ENCODE measurements at regions not wholly inside any gene's neighbourhood (a gene's known extent, or its start where the extent isn't known, plus 50 kb on each side); places are given as distances from the start of the nearest gene placed in this dataset.

DNA sequence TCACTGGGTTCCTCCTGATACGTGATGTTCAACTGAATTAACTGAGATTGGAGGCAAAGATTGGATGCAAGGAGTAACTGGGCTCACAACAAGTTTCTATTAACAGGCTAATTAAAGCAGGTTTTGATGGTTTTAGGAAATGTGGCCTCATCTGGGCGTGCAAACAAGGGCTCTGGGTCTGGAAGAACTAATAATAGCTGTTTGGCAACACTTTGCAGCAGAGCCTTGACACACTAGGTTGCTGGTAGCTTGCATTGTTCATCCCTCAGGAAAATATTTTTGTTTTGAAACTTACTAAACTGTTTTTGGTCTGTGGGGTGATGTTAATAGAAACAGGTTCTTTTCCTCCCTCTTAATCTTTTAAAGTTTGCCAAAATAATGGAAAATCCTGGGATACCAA, 117.2 kb upstream of the CD93 start:
- no peak for DNase-seq

DNA sequence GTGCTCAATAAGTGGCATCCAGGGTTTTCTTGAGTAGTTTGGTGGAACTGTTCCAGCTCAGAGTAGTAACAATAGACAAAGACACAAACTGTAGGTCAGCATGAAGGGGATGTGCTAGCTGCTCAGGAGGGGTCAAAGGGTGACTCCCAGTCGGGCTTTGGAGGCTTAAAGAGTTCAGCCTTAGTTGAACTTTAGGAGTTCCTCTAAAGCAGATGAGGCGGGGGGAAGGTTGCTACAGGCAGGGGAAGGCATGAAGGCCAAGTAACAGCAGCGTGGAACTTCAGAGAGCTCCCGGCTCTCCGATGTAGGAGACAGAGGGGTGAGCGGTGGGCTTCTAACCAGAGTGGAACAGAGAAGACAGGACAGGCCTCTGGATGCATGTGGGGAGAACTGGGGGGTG, 115.5 kb upstream of the CD93 start:
- DNase-seq: no peak

DNA sequence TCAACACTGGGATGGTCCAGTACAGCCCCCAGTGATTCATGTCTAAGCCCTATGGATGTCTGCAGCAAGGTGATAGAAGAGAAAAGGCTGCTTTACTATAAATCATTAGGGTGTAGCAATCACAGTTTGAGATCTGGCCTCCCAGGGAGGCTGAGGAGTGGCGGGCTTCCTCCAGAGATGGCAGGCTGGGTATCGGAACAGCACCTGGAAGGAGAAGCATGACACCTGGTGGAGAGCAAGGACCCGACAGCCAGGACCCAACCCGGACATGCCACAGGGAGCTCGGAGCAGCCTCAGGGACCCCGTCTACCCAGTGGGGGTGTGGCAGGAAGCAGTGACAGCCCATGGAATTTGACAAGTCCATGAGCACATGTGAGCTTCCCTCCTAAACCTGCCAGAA, 114.8 kb upstream of the CD93 start:
- no peak for DNase-seq

DNA sequence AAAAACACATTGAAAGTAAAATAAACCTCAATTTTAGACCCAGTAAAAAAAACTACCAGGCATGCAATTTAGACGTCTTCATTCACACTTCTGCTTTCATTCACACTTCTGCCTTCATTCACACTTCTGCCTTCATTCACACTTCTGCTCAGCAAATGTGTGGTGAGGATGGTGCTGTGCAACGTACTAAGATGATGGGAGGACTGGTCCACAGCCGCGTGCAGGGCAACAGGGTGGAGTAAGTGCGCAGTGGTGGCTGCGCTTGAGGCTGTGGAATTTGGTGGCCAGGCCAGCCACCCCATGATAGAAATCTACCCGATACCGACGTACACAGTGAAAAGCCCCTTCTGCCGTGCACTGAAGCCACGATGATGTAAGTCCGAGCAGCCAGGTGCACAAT, 114.3 kb upstream of the CD93 start:
- no peak for DNase-seq

DNA sequence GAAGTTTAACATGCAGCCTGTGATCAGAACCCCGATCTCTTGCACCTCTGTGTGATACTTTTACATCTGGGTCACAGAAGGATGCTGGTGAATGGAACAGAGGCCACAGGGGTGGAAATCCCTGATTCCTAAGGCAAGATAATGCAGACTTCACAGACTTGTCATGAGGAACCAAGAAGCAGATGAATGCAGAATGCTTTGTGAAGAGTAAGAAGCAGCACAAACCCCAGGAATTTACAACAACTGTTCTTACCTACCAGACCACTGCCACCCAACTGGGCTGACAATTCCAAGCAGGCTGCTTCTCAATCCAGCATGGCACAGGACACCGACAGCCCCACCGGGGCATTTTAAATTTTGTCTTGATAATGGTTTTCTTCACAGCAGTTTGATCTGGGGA, 113.2 kb upstream of the CD93 start:
- no peak for DNase-seq

DNA sequence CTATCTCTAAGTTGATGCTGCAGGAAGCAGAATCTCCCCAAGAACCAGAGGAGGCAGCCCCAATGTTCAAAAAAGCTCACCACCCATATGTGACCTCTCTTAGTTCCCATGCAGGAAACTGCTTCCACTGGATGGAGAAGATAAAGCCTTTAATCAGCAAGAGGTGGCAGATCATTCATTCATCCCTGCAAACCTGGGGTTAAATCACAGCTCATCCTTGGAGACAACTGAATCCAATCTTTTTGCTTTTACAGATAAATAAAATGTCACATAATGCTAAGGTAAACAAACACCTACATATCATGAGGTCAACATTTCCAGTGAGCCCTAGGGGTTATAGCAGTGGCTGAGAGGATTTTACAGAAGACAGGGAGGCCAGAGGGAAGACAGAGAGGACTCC, 112.7 kb upstream of the CD93 start:
- DNase-seq: no peak

DNA sequence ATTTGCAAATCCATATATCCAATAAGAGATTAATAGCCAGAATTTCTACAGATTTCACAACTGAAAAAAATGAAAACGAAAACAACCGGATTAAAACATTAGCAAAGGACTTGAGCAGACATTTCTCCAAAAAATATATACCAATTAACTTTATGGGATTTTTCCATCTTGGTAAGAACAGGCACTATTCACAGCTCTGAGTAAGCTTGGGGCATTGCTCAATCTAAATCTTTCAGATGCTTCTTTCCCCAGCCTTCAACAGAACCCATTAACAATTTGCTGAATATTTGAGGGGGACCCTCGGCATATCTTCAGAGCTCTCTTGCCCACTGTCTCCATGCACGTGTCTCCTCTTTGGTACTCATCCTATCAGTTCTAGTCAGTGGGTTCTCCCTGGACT, 111.7 kb upstream of the CD93 start:
- DNase-seq: no peak

DNA sequence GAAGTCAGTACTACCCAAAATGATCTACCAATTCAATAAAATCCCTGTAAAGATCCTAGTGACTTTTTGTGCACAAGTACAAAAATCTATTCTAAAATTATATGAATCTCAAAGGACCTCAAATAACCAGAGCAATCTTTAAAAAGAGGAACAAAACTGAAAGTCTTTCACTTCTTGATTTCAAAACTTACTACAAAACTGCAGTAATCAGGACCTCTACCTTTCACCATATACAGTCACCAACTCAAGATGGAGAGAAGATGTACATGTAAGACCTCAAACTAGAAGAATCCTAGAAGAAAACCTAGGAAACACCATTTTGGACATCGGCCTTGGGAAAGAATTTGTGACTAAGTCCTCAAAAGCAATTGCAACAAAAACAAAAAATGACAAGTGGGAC, 109.5 kb upstream of the CD93 start:
- no peak for DNase-seq

DNA sequence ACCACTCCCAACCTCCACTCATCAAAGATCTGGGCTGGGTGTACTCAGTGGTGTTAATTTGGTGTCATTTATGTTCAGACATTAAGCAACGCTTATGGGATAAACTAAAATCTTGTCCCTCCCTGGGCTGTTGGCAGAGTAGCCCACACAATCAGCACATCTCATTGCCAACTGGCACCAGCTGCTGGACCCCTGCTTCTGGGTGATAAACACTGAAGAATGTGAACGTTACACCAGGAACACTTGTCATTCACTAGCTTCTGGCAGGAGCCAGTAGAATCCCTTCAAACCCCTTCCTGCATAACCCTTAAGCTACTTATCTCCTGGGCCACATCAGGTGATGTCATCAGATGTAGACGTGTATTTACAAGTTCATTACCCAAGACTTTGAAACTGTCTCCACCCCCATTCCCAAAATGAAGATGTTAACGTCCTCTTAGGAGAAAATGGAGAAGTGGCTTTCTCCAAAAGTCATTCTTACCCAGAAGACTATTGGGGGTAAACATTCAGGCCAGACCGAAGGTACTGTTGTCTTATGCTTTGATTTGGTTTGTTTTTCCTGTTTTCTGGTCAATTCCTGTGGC, 107.8 kb upstream of the CD93 start:
- no peak for DNase-seq

DNA sequence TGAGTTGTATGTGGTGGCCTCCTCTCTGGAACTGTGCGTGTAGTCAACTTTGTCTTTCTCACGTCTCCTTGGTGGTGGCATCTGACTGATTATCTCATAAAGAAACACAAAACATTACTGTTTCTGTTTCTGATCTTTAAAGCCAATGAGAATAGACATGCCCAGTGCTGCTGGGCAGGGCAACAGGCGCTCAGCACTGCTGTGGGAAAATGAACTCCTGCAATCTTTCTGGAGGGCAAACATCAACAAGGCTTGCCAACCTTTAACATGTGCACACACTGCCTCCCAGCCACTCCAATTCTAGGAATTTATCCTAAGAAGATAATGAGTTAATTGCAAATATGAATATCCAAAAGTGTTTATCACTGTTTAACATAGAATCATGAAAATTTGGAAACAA, 106.3 kb upstream of the CD93 start:
- no peak for DNase-seq

DNA sequence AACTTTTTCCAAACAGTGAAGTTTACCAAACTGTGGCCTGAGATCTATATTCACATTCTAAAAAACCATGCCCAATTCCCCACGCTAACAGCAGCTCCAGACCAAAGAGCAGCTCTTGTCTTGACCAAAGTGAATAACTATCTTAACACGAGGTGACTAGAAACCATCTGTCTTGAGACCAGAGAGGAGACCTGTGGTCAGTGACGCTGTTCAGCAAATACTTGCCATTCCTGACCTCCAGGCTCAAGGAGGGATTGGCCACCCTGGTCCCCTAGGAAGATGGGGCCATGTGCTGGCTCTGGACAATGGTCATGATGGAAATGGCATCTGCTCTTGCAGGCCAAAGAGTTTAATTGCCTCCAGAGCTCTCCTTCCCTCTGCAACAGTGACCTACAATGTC, 104.4 kb upstream of the CD93 start:
- DNase-seq: no peak

DNA sequence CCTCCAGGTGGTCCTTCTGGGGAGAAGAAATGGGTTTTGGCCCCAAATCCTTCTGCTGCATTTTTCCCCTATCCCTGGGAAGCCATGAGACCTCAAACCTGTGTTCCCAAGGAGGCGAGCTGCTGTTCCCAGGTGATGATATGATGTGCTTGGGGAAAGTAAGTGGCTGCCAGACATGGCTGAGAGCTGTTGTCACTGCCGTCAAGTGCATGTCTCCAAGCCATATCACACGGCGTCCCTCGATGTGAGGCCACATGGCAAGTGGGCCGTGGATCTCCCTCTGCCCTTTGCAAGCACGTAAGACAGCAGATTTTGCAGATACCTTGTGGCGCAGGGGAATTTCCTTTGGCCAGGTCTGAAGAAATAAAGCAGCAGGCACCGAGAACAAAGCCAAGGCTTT, 103.7 kb upstream of the CD93 start:
- DNase-seq: no peak

DNA sequence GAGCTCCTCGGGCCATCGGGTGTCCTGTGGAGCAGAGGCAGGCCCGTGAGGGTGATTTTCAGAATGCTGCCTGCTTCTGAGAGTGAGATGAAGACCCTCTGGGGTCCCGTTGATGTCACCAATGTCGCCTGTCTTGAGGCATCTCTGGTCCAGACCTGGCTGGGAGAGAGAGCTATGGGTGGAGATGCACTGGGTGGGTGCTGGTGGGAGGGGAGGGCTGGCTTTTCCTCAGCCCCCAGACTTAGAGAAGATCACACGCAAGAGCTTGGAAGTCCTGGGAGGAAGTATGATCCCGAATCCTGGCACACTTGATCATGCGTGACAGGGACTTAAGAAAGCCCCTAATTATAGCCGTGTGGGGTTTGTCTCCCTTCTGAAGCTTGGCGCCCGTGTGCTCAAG, 103.2 kb upstream of the CD93 start:
- DNase-seq: no peak

DNA sequence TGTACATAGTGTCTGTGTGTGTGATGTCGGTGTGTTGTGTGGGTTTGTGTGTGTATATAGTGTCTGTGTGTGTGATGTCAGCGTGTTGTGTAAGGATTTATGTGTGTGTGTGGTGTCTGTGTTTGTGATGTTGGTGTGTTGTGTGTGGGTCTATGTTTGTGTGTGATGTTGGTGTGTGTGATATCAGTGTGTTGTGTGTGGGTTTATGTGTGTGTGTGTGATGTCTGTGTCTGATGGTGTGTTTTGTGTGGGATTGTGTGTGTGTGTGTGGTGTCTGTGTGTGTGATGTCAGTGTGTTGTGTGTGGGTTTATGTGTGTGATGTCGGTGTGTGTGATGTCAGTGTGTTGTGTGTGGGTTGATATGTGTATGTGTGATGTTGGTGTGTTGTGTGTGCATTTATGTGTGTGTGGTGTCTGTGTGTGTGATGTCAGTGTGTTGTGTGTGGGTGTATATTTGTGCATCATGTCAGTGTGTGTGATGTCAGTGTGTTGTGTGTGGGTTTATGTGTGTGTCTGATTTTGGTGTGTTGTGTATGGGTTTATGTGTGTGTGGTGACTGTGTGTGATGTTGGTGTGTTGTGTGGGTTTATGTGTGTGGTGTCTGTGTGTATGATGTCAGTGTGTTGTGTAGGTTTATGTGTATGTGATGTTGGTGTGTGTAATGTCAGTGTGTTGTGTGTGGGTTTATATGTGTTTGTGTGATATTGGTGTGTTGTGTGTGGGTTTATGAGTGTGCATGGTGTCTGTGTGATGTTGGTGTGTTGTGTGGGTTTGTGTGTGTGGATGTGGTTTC, 102.4 kb upstream of the CD93 start:
- no peak for DNase-seq

DNA sequence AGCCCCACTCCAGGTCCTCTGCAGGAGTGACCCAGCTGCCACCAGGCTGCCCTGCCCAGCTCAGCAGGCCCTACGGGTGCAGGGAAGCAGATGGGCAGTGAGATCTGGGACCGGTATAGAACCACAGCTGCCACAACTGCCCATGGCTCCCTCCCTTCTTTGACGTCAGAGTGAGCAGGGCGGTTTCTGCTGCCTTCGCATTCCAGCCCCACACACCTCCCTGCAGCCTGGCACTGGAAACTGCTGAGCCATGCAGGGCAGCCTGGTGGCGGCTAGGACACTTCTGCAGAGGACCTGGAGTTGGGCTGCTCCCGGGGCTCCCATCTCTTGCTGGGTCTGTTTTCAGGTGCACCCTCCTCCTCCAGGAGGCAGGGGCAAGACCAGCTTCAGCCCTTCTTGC, 101.6 kb upstream of the CD93 start:
- no peak for DNase-seq

DNA sequence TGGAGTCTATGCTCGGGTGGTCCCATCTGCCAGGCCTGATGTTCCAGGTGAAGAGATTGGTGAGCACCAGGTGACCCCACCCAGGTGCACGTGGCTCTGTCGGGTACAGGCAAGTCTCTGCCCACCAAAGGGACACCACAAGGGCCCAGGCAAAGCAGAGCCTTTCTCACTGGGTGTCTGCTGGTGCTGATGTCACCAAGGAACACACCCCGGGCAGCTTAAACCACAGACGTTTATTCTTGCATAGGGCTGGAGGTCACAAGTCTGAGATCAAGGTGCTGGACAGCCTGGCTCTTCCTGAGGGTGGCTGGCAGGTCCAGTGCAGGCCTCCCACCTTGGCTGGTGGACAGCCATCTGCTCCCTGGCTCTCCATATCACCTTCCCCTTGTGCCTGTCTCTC, 100.7 kb upstream of the CD93 start:
- no peak for DNase-seq

DNA sequence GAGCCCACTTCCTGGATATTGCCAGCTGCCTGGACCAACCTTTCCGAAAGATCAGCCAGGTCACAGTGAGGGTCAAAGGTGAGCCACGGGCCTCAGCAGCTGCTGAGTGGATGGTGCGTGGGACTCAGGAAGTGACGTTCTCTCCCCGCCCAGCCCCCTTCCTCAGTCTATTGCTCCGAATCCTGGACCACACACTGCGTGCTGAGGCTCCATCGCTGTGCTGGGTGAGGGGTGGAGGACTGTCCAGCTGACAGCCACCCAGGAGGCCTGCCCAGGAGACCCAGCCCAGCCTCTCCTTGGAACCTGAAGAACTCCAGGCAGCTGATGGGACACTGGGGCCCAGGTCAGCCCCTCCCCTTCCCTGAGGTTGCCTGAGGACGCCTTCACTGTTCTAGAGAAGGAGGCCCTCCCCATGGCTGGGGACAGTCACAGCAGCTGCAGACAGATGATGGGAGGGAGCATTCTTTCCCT, 94.4 kb upstream of the CD93 start:
- no peak for DNase-seq

DNA sequence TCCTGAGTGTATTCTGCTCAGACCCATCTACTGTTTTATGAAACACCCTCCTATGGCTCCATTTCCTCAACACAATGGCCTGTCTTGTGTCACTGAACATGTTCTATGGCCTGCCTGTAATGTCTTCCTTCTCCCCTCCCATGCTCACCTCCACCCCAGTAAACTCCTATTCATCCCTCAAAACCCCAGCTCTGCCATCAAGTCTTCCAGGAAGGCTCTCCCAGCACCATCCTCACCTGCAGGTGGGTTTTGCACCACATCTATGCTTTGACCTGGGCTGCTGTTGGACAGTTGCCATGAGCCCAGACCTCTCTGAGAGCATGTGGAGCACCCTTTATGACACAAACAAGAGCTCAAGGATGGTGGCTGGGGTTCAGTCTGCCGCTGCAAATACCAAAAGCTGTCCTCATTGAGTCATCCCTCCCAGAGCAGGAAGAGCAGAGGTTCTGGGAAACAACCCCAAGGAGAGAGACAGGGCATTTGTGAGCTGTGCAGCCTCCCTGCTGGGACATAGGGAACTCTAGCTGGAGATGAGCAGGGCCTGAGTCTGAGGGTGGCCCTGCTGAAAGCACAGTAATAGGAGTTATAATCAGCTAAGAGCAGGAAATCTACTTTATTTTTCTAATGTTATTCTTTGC, 93.8 kb upstream of the CD93 start:
- DNase-seq: no peak

DNA sequence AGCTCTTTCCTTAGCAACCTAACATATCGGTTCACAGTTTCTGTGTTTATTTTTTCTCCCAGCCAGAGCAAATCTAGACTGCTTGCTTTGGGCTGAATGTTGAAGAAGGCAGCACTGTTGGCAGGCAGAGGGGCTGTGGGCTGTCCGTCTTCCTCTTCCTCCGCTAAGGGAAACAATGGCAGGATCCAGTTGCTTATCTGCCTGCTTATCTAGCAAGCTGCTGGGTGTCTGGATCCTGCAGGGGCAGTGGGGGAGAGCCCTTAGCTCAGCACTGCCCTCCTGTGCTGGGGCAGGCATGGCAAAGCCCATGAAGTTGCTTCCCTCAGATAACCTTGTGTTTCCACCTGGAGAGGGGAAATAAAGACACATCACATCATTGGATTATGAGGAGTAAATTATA, 92.7 kb upstream of the CD93 start:
- DNase-seq: no peak

DNA sequence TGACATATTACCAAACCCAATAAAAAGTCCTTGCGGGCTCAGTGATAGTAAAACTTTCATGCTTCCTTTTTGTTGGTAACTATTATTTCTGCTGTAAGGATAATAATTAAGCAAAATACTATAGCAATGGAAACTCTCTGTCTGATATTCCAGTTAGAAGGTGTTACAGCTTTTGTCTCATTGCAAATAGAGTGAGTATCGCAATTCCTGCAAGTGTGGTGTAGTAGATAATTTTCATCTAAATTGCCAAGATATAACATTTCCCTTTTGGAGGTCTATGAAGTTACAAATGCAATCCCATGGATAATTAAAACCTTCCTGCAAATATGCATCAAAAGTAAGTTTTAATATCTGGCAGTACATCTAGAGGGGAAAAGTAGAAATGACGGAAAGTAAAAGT, 88.7 kb upstream of the CD93 start:
- DNase-seq: no peak

DNA sequence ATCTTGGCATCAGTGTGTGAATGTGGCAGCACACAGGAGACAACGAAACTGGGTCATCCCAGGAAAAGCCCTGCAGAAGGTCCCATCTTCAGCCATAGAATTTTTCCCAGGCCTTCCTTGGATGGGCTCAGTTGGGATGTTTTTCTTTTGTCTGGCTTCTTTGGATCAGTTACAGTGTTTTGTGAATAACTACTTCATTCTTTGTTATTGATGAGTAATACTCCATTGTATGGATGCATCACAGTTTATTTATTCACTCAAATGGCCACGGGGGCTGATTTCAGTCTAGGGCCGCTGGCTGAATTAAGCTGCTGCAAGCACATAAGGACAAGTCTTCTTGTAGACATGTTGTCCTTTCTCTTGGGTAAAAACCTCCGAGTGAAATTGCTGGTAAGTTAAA, 81.3 kb upstream of the CD93 start:
- no peak for DNase-seq

DNA sequence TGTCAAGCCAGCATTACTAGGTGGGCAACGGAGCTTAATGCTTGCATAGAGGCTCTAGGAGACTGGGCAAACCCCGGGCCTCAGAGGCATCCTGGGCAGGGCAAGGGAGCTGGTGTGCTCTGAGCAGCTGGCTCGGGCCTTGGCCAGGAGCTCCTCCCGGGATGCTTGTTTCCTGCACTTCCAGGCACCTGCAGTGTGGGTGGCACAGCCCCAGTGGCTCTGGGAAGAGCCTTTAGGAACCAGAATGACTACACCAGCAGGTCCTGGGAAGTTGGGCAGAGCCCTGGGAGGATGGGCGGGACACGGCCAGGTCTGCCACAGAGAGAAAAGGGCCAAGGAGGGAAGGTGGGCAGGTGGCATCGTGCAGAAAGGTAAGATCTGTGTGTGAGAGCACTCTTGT, 80.4 kb upstream of the CD93 start:
- DNase-seq: no peak

DNA sequence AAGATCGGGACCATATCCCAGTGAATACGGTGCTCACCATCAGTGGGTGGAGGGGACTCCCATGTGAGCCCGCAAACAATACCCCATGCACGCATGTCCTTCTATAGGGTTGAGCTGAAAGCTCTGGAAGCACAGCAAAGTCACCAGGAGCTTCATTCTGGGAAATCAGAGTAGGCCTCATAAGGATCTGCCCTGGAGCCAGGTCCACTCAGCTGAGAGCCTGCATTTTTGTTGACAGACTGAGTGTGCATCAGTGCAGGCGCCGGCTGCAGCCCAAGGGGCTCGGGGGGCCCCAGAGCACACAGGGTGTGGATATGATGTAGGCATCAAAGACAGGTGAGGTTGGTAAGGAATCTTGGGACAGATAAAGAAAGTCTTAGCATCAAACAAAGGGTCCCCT, 79.8 kb upstream of the CD93 start:
- DNase-seq: no peak

DNA sequence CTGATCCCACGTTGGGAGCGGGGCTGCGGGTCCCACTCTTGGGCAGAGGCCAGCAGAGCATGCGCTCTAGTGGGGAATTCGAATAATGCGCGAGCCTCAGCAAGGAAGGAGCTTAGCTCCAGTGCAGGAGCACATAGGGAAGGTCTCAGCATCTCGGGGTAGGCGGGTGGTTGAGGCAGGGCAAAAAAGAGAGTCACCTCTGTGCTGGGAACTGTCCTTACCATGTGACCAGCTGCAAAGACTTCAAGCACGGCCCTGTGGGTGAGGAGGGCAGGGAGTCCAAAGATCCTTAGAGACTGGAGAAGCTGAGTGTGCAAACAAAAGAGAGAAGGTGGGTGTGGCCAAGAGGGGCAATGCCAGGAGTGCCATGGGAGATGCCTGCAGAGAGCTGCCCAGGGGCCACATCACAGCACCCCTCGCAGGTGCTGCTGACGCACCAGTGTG, 79.2 kb upstream of the CD93 start:
- no peak for DNase-seq

Measured in CD4-positive, alpha-beta T cell treated with Interleukin-6 for 4 hours (primary cell).